ENCODE measurements at regions not wholly inside any gene's neighbourhood (a gene's known extent, or its start where the extent isn't known, plus 50 kb on each side); places are given as distances from the start of the nearest gene placed in this dataset.
A peak's percentile ranks its signal among the peaks of the same experiment; 100 is the strongest.

DNA sequence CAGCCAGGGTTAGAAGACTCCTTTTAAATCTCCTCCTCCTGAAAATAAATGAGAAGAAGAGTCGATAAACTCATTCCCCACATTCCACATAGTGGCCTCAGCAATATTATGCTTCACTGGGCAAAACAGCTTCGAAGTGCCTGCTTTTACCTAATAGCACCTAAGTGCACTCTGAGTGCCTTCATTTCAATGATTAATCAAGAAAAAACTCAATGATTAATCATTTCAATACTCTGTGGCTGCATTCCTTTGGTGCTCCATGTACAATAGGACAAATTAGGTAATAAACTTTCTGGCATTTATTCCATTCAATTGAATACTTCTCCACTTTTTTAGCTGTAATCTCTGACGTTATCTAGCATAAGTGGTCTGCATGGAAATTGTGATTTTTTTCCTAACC, 174.6 kb downstream of the CCDC71L start:
- 66 to 78% methylated on average over 3 of the region's 3 CpGs for WGBS, 2 donors
- H3K27ac ChIP-seq (ENCODE audit: low read depth in 1 of 2, low read length in 1 of 2) = no peak overlapping the region
- H3K36me3 ChIP-seq (ENCODE audit: control insufficient read depth in 4 of 4, insufficient read depth in 4 of 4, low read length in 4 of 4) = peaks cover 0 to 2% (median 0%) of the 10 kb centered on the region in 4 donors
- no peaks in the 10 kb centered on the region for H3K27me3 ChIP-seq (ENCODE audit: control insufficient read depth in 3 of 3, insufficient read depth in 3 of 3, low read length in 2 of 3)
- H3K4me3 ChIP-seq = no peak overlapping the region
- H3K4me1 ChIP-seq (ENCODE audit: control insufficient read depth in 5 of 5, insufficient read depth in 5 of 5, low read length in 5 of 5) = peaks cover 0 to 13% (median 2%) of the 10 kb centered on the region in 5 donors
- ATAC-seq (ENCODE audit: insufficient read depth, low FRiP score) (peak; percentile 67), DNase-seq (no peak)
- peaks cover 0 to 6% (median 0%) of the 10 kb centered on the region in 4 donors for H3K9me3 ChIP-seq (ENCODE audit: control insufficient read depth in 4 of 4, insufficient read depth in 3 of 4, low read length in 3 of 4)
- no peak overlapping the region for H3K9ac ChIP-seq (ENCODE audit: insufficient read depth in 1 of 2, low read length in 2 of 2)
- TF ChIP-seq, protein P1, sequence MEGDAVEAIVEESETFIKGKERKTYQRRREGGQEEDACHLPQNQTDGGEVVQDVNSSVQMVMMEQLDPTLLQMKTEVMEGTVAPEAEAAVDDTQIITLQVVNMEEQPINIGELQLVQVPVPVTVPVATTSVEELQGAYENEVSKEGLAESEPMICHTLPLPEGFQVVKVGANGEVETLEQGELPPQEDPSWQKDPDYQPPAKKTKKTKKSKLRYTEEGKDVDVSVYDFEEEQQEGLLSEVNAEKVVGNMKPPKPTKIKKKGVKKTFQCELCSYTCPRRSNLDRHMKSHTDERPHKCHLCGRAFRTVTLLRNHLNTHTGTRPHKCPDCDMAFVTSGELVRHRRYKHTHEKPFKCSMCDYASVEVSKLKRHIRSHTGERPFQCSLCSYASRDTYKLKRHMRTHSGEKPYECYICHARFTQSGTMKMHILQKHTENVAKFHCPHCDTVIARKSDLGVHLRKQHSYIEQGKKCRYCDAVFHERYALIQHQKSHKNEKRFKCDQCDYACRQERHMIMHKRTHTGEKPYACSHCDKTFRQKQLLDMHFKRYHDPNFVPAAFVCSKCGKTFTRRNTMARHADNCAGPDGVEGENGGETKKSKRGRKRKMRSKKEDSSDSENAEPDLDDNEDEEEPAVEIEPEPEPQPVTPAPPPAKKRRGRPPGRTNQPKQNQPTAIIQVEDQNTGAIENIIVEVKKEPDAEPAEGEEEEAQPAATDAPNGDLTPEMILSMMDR (IDR thresholded peaks at IDR 0.05; ENCODE audit: control extremely low read depth, extremely low read depth) = no peak

DNA sequence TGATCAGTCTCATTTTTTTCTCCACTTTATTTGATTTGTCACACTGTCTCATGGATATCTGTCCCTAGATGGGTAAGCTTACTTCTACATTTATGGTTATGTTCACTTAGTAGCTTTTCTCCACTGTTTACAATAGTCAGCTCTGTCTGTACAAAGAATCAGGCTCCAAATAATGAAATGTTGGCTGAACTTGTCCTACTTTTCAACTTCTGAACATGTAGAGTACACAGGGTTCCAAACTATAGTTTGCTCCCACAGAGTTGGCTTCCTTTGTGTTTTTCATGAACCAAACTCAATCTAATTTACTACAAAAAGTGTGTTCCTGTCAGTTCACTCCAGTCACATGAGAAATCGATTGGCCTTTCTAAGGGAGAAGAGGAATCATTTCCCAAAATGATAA, 175.0 kb downstream of the CCDC71L start:
- Histone ChIP-seq H3K36me3 (ENCODE audit: control insufficient read depth in 4 of 4, insufficient read depth in 4 of 4, low read length in 4 of 4) (peaks cover 0 to 2% (median 0%) of the 10 kb centered on the region in 4 donors), H3K4me3 (no peak overlapping the region), H3K27ac (ENCODE audit: low read depth in 1 of 2, low read length in 1 of 2) (no peak overlapping the region), H3K9ac (ENCODE audit: insufficient read depth in 1 of 2, low read length in 2 of 2) (no peak overlapping the region), H3K27me3 (ENCODE audit: control insufficient read depth in 3 of 3, insufficient read depth in 3 of 3, low read length in 2 of 3) (no peaks in the 10 kb centered on the region), H3K4me1 (ENCODE audit: control insufficient read depth in 5 of 5, insufficient read depth in 5 of 5, low read length in 5 of 5) (peaks cover 0 to 13% (median 2%) of the 10 kb centered on the region in 5 donors), H3K9me3 (ENCODE audit: control insufficient read depth in 4 of 4, insufficient read depth in 3 of 4, low read length in 3 of 4) (peaks cover 0 to 6% (median 0%) of the 10 kb centered on the region in 4 donors)
- DNase-seq = no peak
- 65 to 85% methylated on average over 1 of the region's 1 CpG for WGBS, 2 donors
- TF ChIP-seq, protein P1 (IDR thresholded peaks at IDR 0.05; ENCODE audit: control extremely low read depth, extremely low read depth) = no peak
- no peak for ATAC-seq (ENCODE audit: insufficient read depth, low FRiP score)

DNA sequence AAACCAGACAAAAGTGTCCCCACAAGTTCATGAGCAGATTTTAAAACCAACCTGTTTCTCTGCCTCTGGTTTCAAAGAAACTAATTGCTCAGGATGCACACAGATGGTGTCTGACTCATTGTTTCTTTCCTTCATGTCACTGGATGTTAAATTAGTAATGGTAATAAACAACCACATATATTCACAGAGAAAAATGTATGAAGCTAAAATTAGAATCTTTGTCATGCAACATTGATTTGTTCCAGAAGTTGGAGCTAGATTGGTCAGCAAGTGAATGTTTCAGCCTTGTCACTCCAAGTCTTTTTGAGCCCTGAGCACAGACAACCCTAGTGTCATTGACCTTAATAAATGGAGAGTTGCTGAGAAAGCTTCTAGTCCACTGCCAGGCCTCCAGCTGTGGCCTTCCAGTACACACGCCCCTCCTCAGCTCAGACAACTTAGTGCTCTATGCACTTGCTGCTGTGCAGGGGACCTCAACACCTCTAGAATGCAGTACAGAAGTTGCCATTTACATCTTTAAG, 175.9 kb downstream of the CCDC71L start:
- no peak for ATAC-seq (ENCODE audit: insufficient read depth, low FRiP score)
- TF ChIP-seq, protein P1 (IDR thresholded peaks at IDR 0.05; ENCODE audit: control extremely low read depth, extremely low read depth) = no peak

DNA sequence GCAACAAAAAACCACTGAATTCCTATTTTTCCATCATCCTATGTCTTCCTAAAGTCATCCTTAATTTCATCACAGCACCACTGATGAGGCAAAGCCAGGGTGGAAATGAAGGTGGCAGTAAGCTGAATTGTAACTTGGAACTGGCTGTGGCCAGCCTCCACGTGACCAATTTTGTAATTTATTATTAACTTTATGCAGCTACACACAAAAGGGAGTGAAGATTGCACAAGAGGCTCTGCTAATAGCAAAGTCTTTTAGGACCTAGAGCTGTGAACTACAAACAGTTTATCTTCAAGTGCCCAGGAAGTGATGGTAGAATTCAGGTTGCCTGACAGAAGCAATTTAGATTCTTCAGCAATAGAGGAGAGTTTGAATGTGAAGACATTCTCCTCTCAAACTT, 176.4 kb downstream of the CCDC71L start:
- Histone ChIP-seq H3K27me3 (ENCODE audit: control insufficient read depth in 3 of 3, insufficient read depth in 3 of 3, low read length in 2 of 3) (no peaks in the 10 kb centered on the region), H3K36me3 (ENCODE audit: control insufficient read depth in 4 of 4, insufficient read depth in 4 of 4, low read length in 4 of 4) (no peaks in the 10 kb centered on the region), H3K27ac (ENCODE audit: low read depth in 1 of 2, low read length in 1 of 2) (peak overlapping the region; percentile 17 to 74), H3K9ac (ENCODE audit: insufficient read depth in 1 of 2, low read length in 2 of 2) (no peak overlapping the region), H3K9me3 (ENCODE audit: control insufficient read depth in 4 of 4, insufficient read depth in 3 of 4, low read length in 3 of 4) (no peaks in the 10 kb centered on the region), H3K4me1 (ENCODE audit: control insufficient read depth in 5 of 5, insufficient read depth in 5 of 5, low read length in 5 of 5) (peaks cover 0 to 13% (median 2%) of the 10 kb centered on the region in 5 donors), H3K4me3 (no peak overlapping the region)
- peak in 2 of 3 donors; percentile 52 to 79 for DNase-seq
- peak; percentile 77 for ATAC-seq (ENCODE audit: insufficient read depth, low FRiP score)
- TF ChIP-seq, protein P1 (IDR thresholded peaks at IDR 0.05; ENCODE audit: control extremely low read depth, extremely low read depth) = no peak
- WGBS, 2 donors = 24 to 29% methylated on average over 1 of the region's 1 CpG

More for the DNA sequence above, 175.9 kb downstream of the CCDC71L start:
- Histone ChIP-seq H3K4me3 (no peak overlapping the region), H3K27ac (ENCODE audit: low read depth in 1 of 2, low read length in 1 of 2) (peak overlapping the region; percentile 57 to 74), H3K4me1 (ENCODE audit: control insufficient read depth in 5 of 5, insufficient read depth in 5 of 5, low read length in 5 of 5) (peaks cover 0 to 13% (median 2%) of the 10 kb centered on the region in 5 donors), H3K9ac (ENCODE audit: insufficient read depth in 1 of 2, low read length in 2 of 2) (no peak overlapping the region), H3K9me3 (ENCODE audit: control insufficient read depth in 4 of 4, insufficient read depth in 3 of 4, low read length in 3 of 4) (peaks cover 0 to 3% (median 0%) of the 10 kb centered on the region in 4 donors), H3K27me3 (ENCODE audit: control insufficient read depth in 3 of 3, insufficient read depth in 3 of 3, low read length in 2 of 3) (no peaks in the 10 kb centered on the region), H3K36me3 (ENCODE audit: control insufficient read depth in 4 of 4, insufficient read depth in 4 of 4, low read length in 4 of 4) (no peaks in the 10 kb centered on the region)
- 76 to 89% methylated on average over 1 of the region's 1 CpG for WGBS, 2 donors
- DNase-seq = no peak

All from lung (tissue), 11 donors.